Liver (tissue), 8 donors: ENCODE measurements at regions not wholly inside any gene's neighbourhood (a gene's known extent, or its start where the extent isn't known, plus 50 kb on each side); places are given as distances from the start of the nearest gene placed in this dataset.

Experiments used
- DNase-seq: peaks from one replicate; pipeline ENCODE4 v3.0.0-alpha.2; 2017; ENCODE audit warnings: low spot score
- H3K27ac ChIP-seq, 2 donors: one replicate each; pipeline ENCODE4 v1.7.0; 2013; ENCODE audit warnings: inconsistent platforms in 2 of 2, low read length in 2 of 2, control low read depth in 1 of 2, low read depth in 1 of 2, mild to moderate bottlenecking in 1 of 2
- H3K27me3 ChIP-seq, 4 donors: one replicate each; pipeline versions ENCODE4 v1.6.1 to v1.7.0; 2013; ENCODE audit warnings: low read length in 3 of 4, inconsistent platforms in 1 of 4, mild to moderate bottlenecking in 1 of 4, moderate library complexity in 1 of 4; ENCODE audit not compliant: control insufficient read depth in 4 of 4, insufficient read depth in 4 of 4
- H3K36me3 ChIP-seq, 4 donors: one replicate each; pipeline versions ENCODE4 v1.6.1 to v1.7.0; 2013; ENCODE audit warnings: low read length in 3 of 4, mild to moderate bottlenecking in 3 of 4, low read depth in 1 of 4, moderate library complexity in 1 of 4; ENCODE audit not compliant: control insufficient read depth in 4 of 4, insufficient read depth in 3 of 4
- H3K4me1 ChIP-seq, 4 donors: one replicate each; pipeline versions ENCODE4 v1.6.1 to v1.7.0; 2013; ENCODE audit warnings: low read length in 3 of 4, mild to moderate bottlenecking in 3 of 4, moderate library complexity in 1 of 4; ENCODE audit not compliant: control insufficient read depth in 4 of 4, insufficient read depth in 4 of 4
- H3K4me3 ChIP-seq, 3 donors: one replicate each; pipeline versions ENCODE4 v1.6.1 to v1.7.0; 2013; ENCODE audit warnings: low read length in 3 of 3, control low read depth in 1 of 3, low read depth in 1 of 3, mild to moderate bottlenecking in 1 of 3
- H3K9ac ChIP-seq, 2 donors: one replicate each; pipeline ENCODE4 v1.7.0; 2013; ENCODE audit warnings: low read length in 2 of 2, mild to moderate bottlenecking in 2 of 2, moderate library complexity in 2 of 2, control low read depth in 1 of 2, low read depth in 1 of 2
- H3K9me3 ChIP-seq, 4 donors: one replicate each; pipeline versions ENCODE4 v1.6.1 to v1.7.0; 2013; ENCODE audit warnings: low read length in 3 of 4; ENCODE audit not compliant: control insufficient read depth in 4 of 4
- CTCF ChIP-seq: fragments of 150-350 bp; IDR thresholded peaks from 2 replicates; pipeline ENCODE4 v1.5.1; 2017; ENCODE audit warnings: improper control_type of control experiment, low read depth, low read length; ENCODE audit not compliant: missing input control
- EGR1 ChIP-seq, 2 donors: IDR thresholded peaks; 2 replicates each; pipeline ENCODE4 v1.6.1; 2016 to 2018; ENCODE audit warnings: antibody characterized with exemption in 2 of 2, low read depth in 2 of 2
- MAX ChIP-seq: IDR thresholded peaks from 2 replicates; pipeline ENCODE4 v1.6.1; 2016; ENCODE audit warnings: antibody characterized with exemption
- NR2F2 ChIP-seq: IDR thresholded peaks from 2 replicates; pipeline ENCODE4 v1.6.1; 2016; ENCODE audit warnings: antibody characterized with exemption
- REST ChIP-seq: IDR thresholded peaks from 2 replicates; pipeline ENCODE4 v1.6.1; 2016; ENCODE audit warnings: antibody characterized with exemption, mild to moderate bottlenecking
- SP1 ChIP-seq: IDR thresholded peaks from 2 replicates; pipeline ENCODE4 v1.6.1; 2018; ENCODE audit warnings: antibody characterized with exemption, mild to moderate bottlenecking
- YY1 ChIP-seq: IDR thresholded peaks from 2 replicates; pipeline ENCODE4 v1.6.1; 2016; ENCODE audit warnings: antibody characterized with exemption, mild to moderate bottlenecking
- ZBTB33 ChIP-seq: IDR thresholded peaks from 2 replicates; pipeline ENCODE4 v1.6.1; 2016; ENCODE audit warnings: antibody characterized with exemption
- WGBS: extraction: QIAGEN DNeasy Blood & Tissue Kit; methylation state at CpG from one replicate; pipeline ENCODE4 v1.1.7; 2013; 5-methylcytosine and 5-hydroxymethylcytosine counted together
- donor health status: healthy.
- donor health status: healthy.
- donor health status: healthy.
- donor health status: healthy.
- donor health status: healthy.

GRCh38 chr19:28883241-28883693, 329.7 kb downstream of the UQCRFS1 start:
- 33% methylated on average over 9 of the region's 9 CpGs for WGBS
- Histone ChIP-seq H3K27me3 (no peaks in the 10 kb centered on the region), H3K4me1 (no peaks in the 10 kb centered on the region), H3K36me3 (no peaks in the 10 kb centered on the region), H3K4me3 (no peak overlapping the region), H3K27ac (no peak overlapping the region), H3K9ac (no peak overlapping the region), H3K9me3 (no peaks in the 10 kb centered on the region)
- TF ChIP-seq REST (no peak), CTCF (no peak), MAX (no peak), SP1 (no peak)
- no peak for DNase-seq

GRCh38 chr19:28882818-28883217, 330.1 kb downstream of the UQCRFS1 start:
- 74% methylated on average over 6 of the region's 6 CpGs for WGBS
- DNase-seq = no peak
- TF ChIP-seq EGR1 (IDR thresholded peaks at IDR 0.05; ENCODE audit: low read depth in 2 of 2) = no peak
- no peak overlapping the region for H3K9ac ChIP-seq
- no peaks in the 10 kb centered on the region for H3K27me3 ChIP-seq
- no peaks in the 10 kb centered on the region for H3K4me1 ChIP-seq
- H3K4me3 ChIP-seq = no peak overlapping the region
- no peaks in the 10 kb centered on the region for H3K36me3 ChIP-seq
- no peak overlapping the region for H3K27ac ChIP-seq
- H3K9me3 ChIP-seq = no peaks in the 10 kb centered on the region

- 69% methylated on average over 8 of the region's 8 CpGs for WGBS
- Histone ChIP-seq H3K4me3 (no peak overlapping the region), H3K9ac (no peak overlapping the region), H3K36me3 (no peaks in the 10 kb centered on the region), H3K4me1 (no peaks in the 10 kb centered on the region), H3K27ac (no peak overlapping the region), H3K9me3 (no peaks in the 10 kb centered on the region), H3K27me3 (peaks cover 0 to 2% (median 0%) of the 10 kb centered on the region in 4 donors)
- DNase-seq = no peak
- no peak for TF ChIP-seq NR2F2
- TF ChIP-seq YY1 = no peak
- no peak for TF ChIP-seq ZBTB33
- no peak for TF ChIP-seq MAX
These were observed 331.3 kb downstream of the UQCRFS1 start for GRCh38 chr19:28881616-28882015.
